Neural cell (in vitro differentiated cells): ENCODE measurements at regions not wholly inside any gene's neighbourhood (a gene's known extent, or its start where the extent isn't known, plus 50 kb on each side); places are given as distances from the start of the nearest gene placed in this dataset.

ENCODE experiments used
- H2AFZ ChIP-seq: fragments of 200-600, 300-800 bp; sonication (generic), shearing (Covaris generic); 2 replicates; pipeline ENCODE4 v1.6.0; 2014; ENCODE audit warnings: low read depth, mild to moderate bottlenecking, antibody characterized with exemption, low read length, moderate library complexity
- H3F3A ChIP-seq: fragments of 200-600 bp; shearing (Covaris generic); 2 replicates; pipeline ENCODE4 v1.6.1; 2016; ENCODE audit warnings: mild to moderate bottlenecking, moderate library complexity, mixed read lengths, antibody characterized with exemption, low read length; ENCODE audit not compliant: insufficient read depth, poor library complexity, severe bottlenecking
- H3K27ac ChIP-seq: fragments of 200-600, 300-800 bp; sonication (generic), shearing (Covaris generic); 2 replicates; pipeline ENCODE4 v1.5.1; 2014; ENCODE audit warnings: mild to moderate bottlenecking, low read length, moderate library complexity
- H3K27me3 ChIP-seq: fragments of 300-800, 200-600 bp; sonication (generic), shearing (Covaris generic); 2 replicates; pipeline ENCODE4 v1.6.0; 2014; ENCODE audit warnings: mild to moderate bottlenecking, low read depth, low read length, moderate library complexity; ENCODE audit not compliant: insufficient read depth
- H3K36me3 ChIP-seq: fragments of 300-800, 200-600 bp; sonication (generic), shearing (Covaris generic); 2 replicates; pipeline ENCODE4 v1.5.1; 2014; ENCODE audit warnings: mild to moderate bottlenecking, antibody characterized with exemption, low read length, moderate library complexity; ENCODE audit not compliant: insufficient read depth
- H3K4me2 ChIP-seq: fragments of 300-800, 200-600 bp; sonication (generic), shearing (Covaris generic); 2 replicates; pipeline ENCODE4 v1.6.0; 2014; ENCODE audit warnings: mild to moderate bottlenecking, low read length
- H3K4me3 ChIP-seq: fragments of 300-800, 200-600 bp; sonication (generic), shearing (Covaris generic); 2 replicates; pipeline ENCODE4 v1.5.1; 2014; ENCODE audit warnings: mild to moderate bottlenecking, low read length, moderate library complexity
- H3K79me2 ChIP-seq: fragments of 200-600 bp; shearing (Covaris generic); replicated peaks from 2 replicates; pipeline ENCODE4 v1.6.0; 2014; ENCODE audit warnings: mild to moderate bottlenecking, low read length, moderate library complexity; ENCODE audit not compliant: insufficient read depth
- H3K9ac ChIP-seq: fragments of 300-800, 200-600 bp; sonication (generic), shearing (Covaris generic); 2 replicates; pipeline ENCODE4 v1.6.1; 2016; ENCODE audit warnings: mild to moderate bottlenecking, low read length, mixed read lengths
- H3K9me2 ChIP-seq: fragments of 200-600 bp; shearing (Covaris generic); 2 replicates; pipeline ENCODE4 v1.6.1; 2016; ENCODE audit warnings: mild to moderate bottlenecking, low read length, mixed read lengths; ENCODE audit not compliant: insufficient read depth
- H3K9me3 ChIP-seq: fragments of 200-600, 300-800 bp; sonication (generic), shearing (Covaris generic); 2 replicates; pipeline ENCODE4 v1.6.1; 2016; ENCODE audit warnings: mild to moderate bottlenecking, mixed run types, low read length, moderate library complexity, mixed read lengths
- H4K20me1 ChIP-seq: fragments of 200-600 bp; shearing (Covaris generic); 2 replicates; pipeline ENCODE4 v1.6.1; 2016; ENCODE audit warnings: mild to moderate bottlenecking, mixed run types; ENCODE audit not compliant: insufficient read depth
- CTCF ChIP-seq: fragments of 450-650 bp; IDR thresholded peaks from 2 replicates; pipeline ENCODE4 v1.5.1; 2014; ENCODE audit warnings: antibody characterized with exemption, mild to moderate bottlenecking, moderate library complexity; ENCODE audit not compliant: poor library complexity, severe bottlenecking
- EP300 ChIP-seq: fragments of 450-650 bp; conservative IDR thresholded peaks from 2 replicates; pipeline ENCODE4 v1.6.1; 2014; ENCODE audit warnings: antibody characterized with exemption, mild to moderate bottlenecking, moderate library complexity; ENCODE audit not compliant: poor library complexity, severe bottlenecking
- EZH2 ChIP-seq: fragments of 200-600, 300-800 bp; shearing (Covaris generic), sonication (generic); IDR thresholded peaks from 2 replicates; pipeline ENCODE4 v1.6.1; 2014; ENCODE audit warnings: antibody characterized with exemption, low read length, borderline replicate concordance, mild to moderate bottlenecking; ENCODE audit not compliant: insufficient read depth, poor library complexity, severe bottlenecking
- MXI1 ChIP-seq: fragments of 450-650 bp; conservative IDR thresholded peaks from 2 replicates; pipeline ENCODE4 v1.6.1; 2014; ENCODE audit warnings: antibody characterized with exemption, mild to moderate bottlenecking; ENCODE audit not compliant: poor library complexity, severe bottlenecking
- POLR2AphosphoS5 ChIP-seq: IDR thresholded peaks from 2 replicates; pipeline ENCODE4 v1.6.1; 2012
- RAD21 ChIP-seq: fragments of 450-650 bp; conservative IDR thresholded peaks from 2 replicates; pipeline ENCODE4 v1.6.1; 2014; ENCODE audit warnings: antibody characterized with exemption, mild to moderate bottlenecking, moderate library complexity
- REST ChIP-seq: IDR thresholded peaks from 2 replicates; pipeline ENCODE4 v1.6.1; 2012; ENCODE audit warnings: borderline replicate concordance
- SMC3 ChIP-seq: fragments of 450-650 bp; conservative IDR thresholded peaks from 2 replicates; pipeline ENCODE4 v1.6.1; 2014; ENCODE audit warnings: antibody characterized with exemption, mild to moderate bottlenecking, moderate library complexity; ENCODE audit not compliant: poor library complexity
- TAF1 ChIP-seq: IDR thresholded peaks from 2 replicates; pipeline ENCODE4 v1.6.1; 2012; ENCODE audit warnings: low read depth

GRCh38 chr10:3943695-3944257 is 158.8 kb upstream of the KLF6 start:
- TF ChIP-seq CTCF (no peak), EZH2 (no peak), SMC3 (no peak), EP300 (no peak), MXI1 (no peak)
- Histone ChIP-seq H3K9me3 (no peaks in the 10 kb centered on the region), H3K36me3 (no peaks in the 10 kb centered on the region), H3K4me3 (no peak overlapping the region), H3K27me3 (no peaks in the 10 kb centered on the region), H3K4me2 (no peak overlapping the region), H3K9me2 (no peaks in the 10 kb centered on the region), H3K9ac (no peak overlapping the region), H3K27ac (no peak overlapping the region), H3K79me2 (no peaks in the 10 kb centered on the region), H4K20me1 (no peaks in the 10 kb centered on the region), H3F3A (no peaks in the 10 kb centered on the region), H2AFZ (no peak overlapping the region)

- Histone ChIP-seq H3K79me2 (no peaks in the 10 kb centered on the region), H4K20me1 (no peaks in the 10 kb centered on the region), H3K27me3 (no peaks in the 10 kb centered on the region), H3F3A (no peaks in the 10 kb centered on the region), H3K4me2 (no peak overlapping the region), H3K4me3 (no peak overlapping the region), H3K9me2 (no peaks in the 10 kb centered on the region), H3K9me3 (no peaks in the 10 kb centered on the region), H3K9ac (no peak overlapping the region), H2AFZ (no peak overlapping the region), H3K36me3 (no peaks in the 10 kb centered on the region), H3K27ac (no peak overlapping the region)
- TF ChIP-seq TAF1 = no peak
- no peak for TF ChIP-seq SMC3
- TF ChIP-seq EP300 = no peak
- no peak for TF ChIP-seq REST
- TF ChIP-seq MXI1 = no peak
- no peak for TF ChIP-seq CTCF
- TF ChIP-seq POLR2AphosphoS5 = no peak
- TF ChIP-seq EZH2 = no peak
- no peak for TF ChIP-seq RAD21
Observed at GRCh38 chr10:3942937-3943489, 158.0 kb upstream of the KLF6 start.
